ENCODE measurements at regions not wholly inside any gene's neighbourhood (a gene's known extent, or its start where the extent isn't known, plus 50 kb on each side); places are given as distances from the start of the nearest gene placed in this dataset.

DNA sequence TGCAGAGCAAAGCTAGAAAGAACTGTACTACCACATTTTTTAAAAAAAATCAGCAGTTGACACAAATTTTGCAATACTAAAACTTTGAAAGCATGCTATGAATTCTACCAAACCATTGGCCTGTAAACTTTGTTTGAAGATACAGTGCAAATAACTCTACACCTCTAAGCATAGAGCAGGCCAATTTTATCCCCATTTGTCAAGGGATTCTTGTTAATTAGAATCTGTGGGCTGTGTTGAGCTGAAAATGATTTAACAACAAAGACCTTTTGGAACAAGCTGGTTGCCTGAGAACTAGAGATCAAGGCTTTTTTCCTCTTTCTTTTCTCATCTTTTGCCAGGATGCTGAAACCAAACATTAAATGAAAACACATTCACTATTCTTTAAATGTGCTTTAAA lies 886.0 kb upstream of the CDH2 start (continued):
- TF ChIP-seq CEBPB (IDR thresholded peaks at IDR 0.05; ENCODE audit: borderline replicate concordance in 1 of 2, low read depth in 2 of 2, low read length in 2 of 2) (no peak), IRF4 (IDR thresholded peaks at IDR 0.05; ENCODE audit: low read depth, low read length) (no peak), MEF2A (IDR thresholded peaks at IDR 0.05; ENCODE audit: insufficient read depth, low read depth, low read length) (no peak), KLF5 (IDR thresholded peaks at IDR 0.05; ENCODE audit: partially characterized antibody) (no peak)
- TF ChIP-seq, protein P1, sequence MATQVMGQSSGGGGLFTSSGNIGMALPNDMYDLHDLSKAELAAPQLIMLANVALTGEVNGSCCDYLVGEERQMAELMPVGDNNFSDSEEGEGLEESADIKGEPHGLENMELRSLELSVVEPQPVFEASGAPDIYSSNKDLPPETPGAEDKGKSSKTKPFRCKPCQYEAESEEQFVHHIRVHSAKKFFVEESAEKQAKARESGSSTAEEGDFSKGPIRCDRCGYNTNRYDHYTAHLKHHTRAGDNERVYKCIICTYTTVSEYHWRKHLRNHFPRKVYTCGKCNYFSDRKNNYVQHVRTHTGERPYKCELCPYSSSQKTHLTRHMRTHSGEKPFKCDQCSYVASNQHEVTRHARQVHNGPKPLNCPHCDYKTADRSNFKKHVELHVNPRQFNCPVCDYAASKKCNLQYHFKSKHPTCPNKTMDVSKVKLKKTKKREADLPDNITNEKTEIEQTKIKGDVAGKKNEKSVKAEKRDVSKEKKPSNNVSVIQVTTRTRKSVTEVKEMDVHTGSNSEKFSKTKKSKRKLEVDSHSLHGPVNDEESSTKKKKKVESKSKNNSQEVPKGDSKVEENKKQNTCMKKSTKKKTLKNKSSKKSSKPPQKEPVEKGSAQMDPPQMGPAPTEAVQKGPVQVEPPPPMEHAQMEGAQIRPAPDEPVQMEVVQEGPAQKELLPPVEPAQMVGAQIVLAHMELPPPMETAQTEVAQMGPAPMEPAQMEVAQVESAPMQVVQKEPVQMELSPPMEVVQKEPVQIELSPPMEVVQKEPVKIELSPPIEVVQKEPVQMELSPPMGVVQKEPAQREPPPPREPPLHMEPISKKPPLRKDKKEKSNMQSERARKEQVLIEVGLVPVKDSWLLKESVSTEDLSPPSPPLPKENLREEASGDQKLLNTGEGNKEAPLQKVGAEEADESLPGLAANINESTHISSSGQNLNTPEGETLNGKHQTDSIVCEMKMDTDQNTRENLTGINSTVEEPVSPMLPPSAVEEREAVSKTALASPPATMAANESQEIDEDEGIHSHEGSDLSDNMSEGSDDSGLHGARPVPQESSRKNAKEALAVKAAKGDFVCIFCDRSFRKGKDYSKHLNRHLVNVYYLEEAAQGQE (IDR thresholded peaks at IDR 0.05; ENCODE audit: low read depth, low read length): no peak

GRCh38 chr18:29060349-29060748 lies 883.4 kb upstream of the CDH2 start:
- no peaks in the 10 kb centered on the region for H3K4me1 ChIP-seq (ENCODE audit: control insufficient read depth, insufficient read depth, low read length)
- H3K9ac ChIP-seq (ENCODE audit: control insufficient read depth, insufficient read depth, low read length): no peak overlapping the region
- intact Hi-C loops (cut with micrococcal nuclease; ENCODE audit: unreplicated experiment): no loop called here
- no peak overlapping the region for H3K27ac ChIP-seq (ENCODE audit: control insufficient read depth, insufficient read depth)
- no peaks in the 10 kb centered on the region for H3K36me3 ChIP-seq (ENCODE audit: control insufficient read depth in 2 of 2, insufficient read depth in 2 of 2, low read length in 1 of 2)
- no TSS peak for BruUV-seq (replicated peaks)
- DNase-seq (ENCODE audit: low read depth, low spot score): no peak
- ChIA-PET RAD21 (ENCODE audit: unreplicated experiment) (no interaction called here), POLR2A (no interaction called here), SMC1A (ENCODE audit: uncharacterized antibody, unreplicated experiment) (no interaction called here), CTCF (no interaction called here)
- H2AFZ ChIP-seq (ENCODE audit: control insufficient read depth, low read depth, low read length): no peak overlapping the region
- ATAC-seq: peak; percentile 52; the same call in 2 of the 3 replicates
- in situ Hi-C loops (cut with MboI): no loop called here
- no peaks in the 10 kb centered on the region for H4K20me1 ChIP-seq (ENCODE audit: control insufficient read depth, insufficient read depth)
- H3K9me3 ChIP-seq (replicated peaks; ENCODE audit: control insufficient read depth, insufficient read depth, low read length): no peaks in the 10 kb centered on the region
- TF ChIP-seq BHLHE40 (IDR thresholded peaks at IDR 0.05; ENCODE audit: borderline replicate concordance in 1 of 2, low read depth in 2 of 2, low read length in 1 of 2) (no peak), HCFC1 (IDR thresholded peaks at IDR 0.05; ENCODE audit: low read length) (no peak), SPI1 (IDR thresholded peaks at IDR 0.05; ENCODE audit: borderline replicate concordance, insufficient read depth, low read depth, low read length) (peak; percentile 49; the same call in 1 of the 2 replicates), E4F1 (IDR thresholded peaks at IDR 0.05; ENCODE audit: borderline replicate concordance, partially characterized antibody) (no peak), ATF3 (IDR thresholded peaks at IDR 0.05; ENCODE audit: borderline replicate concordance, extremely low read depth, low read depth, low read length) (no peak), SIN3A (IDR thresholded peaks at IDR 0.05; ENCODE audit: low read depth, low read length) (no peak)
- no peak overlapping the region for H3K4me2 ChIP-seq (ENCODE audit: control insufficient read depth, insufficient read depth)
- no peak overlapping the region for H3K4me3 ChIP-seq
- H3K27me3 ChIP-seq (replicated peaks in 1 of 2; ENCODE audit: control insufficient read depth in 2 of 2, insufficient read depth in 2 of 2, low read length in 1 of 2): no peaks in the 10 kb centered on the region
- no peaks in the 10 kb centered on the region for H3K79me2 ChIP-seq (ENCODE audit: control insufficient read depth, insufficient read depth, low read length)
- no peak for FAIRE-seq
- 27% methylated on average over 1 of the region's 1 CpG for WGBS (ENCODE audit: insufficient coverage, insufficient replicate concordance, low lambda C conversion rate, missing lambda C conversion rate)
